Endothelial cell of umbilical vein (primary cell): ENCODE measurements at regions not wholly inside any gene's neighbourhood (a gene's known extent, or its start where the extent isn't known, plus 50 kb on each side); places are given as distances from the start of the nearest gene placed in this dataset.

Source experiments
- BruUV-seq: library from RNA; stranded (reverse); fragments of 400-500 nt; replicated peaks from 2 replicates; lab custom pipeline; 2021; lab: Mats Ljungman, UMichigan
- CTCF ChIA-PET: fragments of 300-600, 350-600 bp; sonication (Branson Sonifier 250); formaldehyde crosslinking; loops from one replicate; lab custom pipeline; 2021; ENCODE audit warnings: antibody characterized with exemption, inconsistent platforms; lab: Charles Lee
- POLR2A ChIA-PET: fragments of 300-600, 350-600 bp; sonication (Branson Sonifier 250); formaldehyde crosslinking; loops from one replicate; lab custom pipeline; 2021; ENCODE audit warnings: antibody characterized with exemption, inconsistent platforms; lab: Charles Lee
- DNase-seq: peaks from one replicate; pipeline ENCODE4 v3.0.0-alpha.2; 2011; ENCODE audit warnings: low read depth, low spot score
- FAIRE-seq: peaks from 2 replicates; lab custom pipeline; 2011; peaks lifted over from hg19 to GRCh38; lab: Jason Lieb, UNC
- H2AFZ ChIP-seq: 2 replicates; pipeline ENCODE4 v1.6.0; 2012; ENCODE audit warnings: low read depth, low read length, control low read depth, inconsistent platforms
- H3K27ac ChIP-seq: 2 replicates; pipeline ENCODE4 v1.5.1; 2011; ENCODE audit warnings: low read depth, mild to moderate bottlenecking, control low read depth, low read length, moderate library complexity; ENCODE audit not compliant: insufficient read depth
- H3K27me3 ChIP-seq, 2 experiments: 2 replicates each; pipeline versions ENCODE4 v1.6.0 to v1.6.1; 2011; ENCODE audit warnings: low read length in 2 of 2, mixed read lengths in 1 of 2; ENCODE audit not compliant: control insufficient read depth in 2 of 2, insufficient read depth in 2 of 2
- H3K36me3 ChIP-seq, 2 experiments: 2 replicates in 1 of 2; 3 replicates in 1 of 2; pipeline ENCODE4 v1.5.1; 2011; ENCODE audit warnings: low read length in 2 of 2, mild to moderate bottlenecking in 1 of 2, moderate library complexity in 1 of 2; ENCODE audit not compliant: control insufficient read depth in 2 of 2, insufficient read depth in 2 of 2; ENCODE audit errors: extremely low read depth in 1 of 2
- H3K4me1 ChIP-seq: 3 replicates; pipeline ENCODE4 v1.5.1; 2011; ENCODE audit warnings: mild to moderate bottlenecking, low read length; ENCODE audit not compliant: control insufficient read depth, insufficient read depth; ENCODE audit errors: extremely low read depth
- H3K4me2 ChIP-seq: 2 replicates; pipeline ENCODE4 v1.6.1; 2011; ENCODE audit warnings: low read length, control low read depth, mixed read lengths; ENCODE audit not compliant: insufficient read depth
- H3K4me3 ChIP-seq, 3 experiments: fragments of 200-600 bp in 1 of 3; sonication (generic), shearing (Covaris generic) in 1 of 3; replicated peaks in 1 of 3; 2 replicates each; pipeline ENCODE4 v1.5.1; 2011 to 2016; ENCODE audit warnings: control low read depth in 3 of 3, low read length in 3 of 3, mild to moderate bottlenecking in 2 of 3, inconsistent platforms in 1 of 3, low read depth in 1 of 3, moderate library complexity in 1 of 3; ENCODE audit not compliant: insufficient read depth in 1 of 3
- H3K79me2 ChIP-seq: 2 replicates; pipeline ENCODE4 v1.6.0; 2012; ENCODE audit warnings: low read length, inconsistent platforms; ENCODE audit not compliant: control insufficient read depth, insufficient read depth
- H3K9ac ChIP-seq: replicated peaks from 2 replicates; pipeline ENCODE3; 2011; ENCODE audit warnings: low read length, control low read depth; ENCODE audit not compliant: insufficient read depth; ENCODE audit errors: extremely low read depth
- H3K9me1 ChIP-seq: replicated peaks from 3 replicates; pipeline ENCODE4 v1.6.0; 2011; ENCODE audit warnings: mild to moderate bottlenecking, low read length; ENCODE audit not compliant: control insufficient read depth, insufficient read depth; ENCODE audit errors: extremely low read depth
- H3K9me3 ChIP-seq: replicated peaks from 2 replicates; pipeline ENCODE4 v1.5.1; 2012; ENCODE audit warnings: low read length, inconsistent platforms; ENCODE audit not compliant: control insufficient read depth, insufficient read depth
- H4K20me1 ChIP-seq: replicated peaks from 2 replicates; pipeline ENCODE3; 2011; ENCODE audit warnings: mild to moderate bottlenecking, low read length; ENCODE audit not compliant: control insufficient read depth, insufficient read depth; ENCODE audit errors: extremely low read depth
- CTCF ChIP-seq, 2 donors: IDR thresholded peaks; 1 replicate in 1 of 2; 2 replicates in 1 of 2; pipeline ENCODE4 v1.5.1; 2011; ENCODE audit warnings: low read length in 2 of 2, mild to moderate bottlenecking in 2 of 2, moderate library complexity in 2 of 2, control low read depth in 1 of 2, inconsistent platforms in 1 of 2, low read depth in 1 of 2; ENCODE audit not compliant: insufficient read depth in 1 of 2; ENCODE audit errors: extremely low read depth in 1 of 2
- EZH2 ChIP-seq: IDR thresholded peaks from 2 replicates; pipeline ENCODE4 v1.6.1; 2012; ENCODE audit warnings: borderline replicate concordance, low read depth, mild to moderate bottlenecking, moderate library complexity, low read length, inconsistent platforms; ENCODE audit not compliant: severe bottlenecking
- FOS ChIP-seq: IDR thresholded peaks from 2 replicates; pipeline ENCODE4 v1.6.1; 2011; ENCODE audit warnings: mild to moderate bottlenecking, low read length, moderate library complexity, borderline replicate concordance; ENCODE audit not compliant: insufficient read depth
- GATA2 ChIP-seq: IDR thresholded peaks from 2 replicates; pipeline ENCODE4 v1.7.0; 2011; ENCODE audit warnings: low read depth, mild to moderate bottlenecking, moderate library complexity, mixed read lengths, low read length; ENCODE audit not compliant: insufficient read length, insufficient read depth
- JUN ChIP-seq: IDR thresholded peaks from 2 replicates; pipeline ENCODE4 v1.6.1; 2011; ENCODE audit warnings: borderline replicate concordance, low read depth; ENCODE audit not compliant: insufficient read length, insufficient read depth
- MYC ChIP-seq: IDR thresholded peaks from one replicate; pipeline ENCODE4 v1.6.1; 2011; ENCODE audit warnings: mild to moderate bottlenecking, low read depth, low read length
- POLR2A ChIP-seq: IDR thresholded peaks from 2 replicates; pipeline ENCODE4 v1.6.1; 2012; ENCODE audit warnings: low read depth, mild to moderate bottlenecking, control low read depth, low read length
- POLR2AphosphoS5 ChIP-seq: IDR thresholded peaks from 2 replicates; pipeline ENCODE4 v1.6.1; 2012; ENCODE audit warnings: low read depth, mild to moderate bottlenecking, control low read depth, low read length, moderate library complexity; ENCODE audit not compliant: insufficient read depth
- dilution Hi-C: fragments of 300-500 bp; cut with MboI; formaldehyde crosslinking; loops from one replicate; pipeline ENCODE4 v1.15.0; 2019; ENCODE audit warnings: low sequenced_read_pairs; ENCODE audit not compliant: extremely low pct_ligation_motif_present
- intact Hi-C: fragments of 100-400 bp; cut with micrococcal nuclease; formaldehyde crosslinking; loops from one replicate; pipeline ENCODE4 v1.10.0; 2022
- TF ChIP-seq, protein P1 (sequence below): IDR thresholded peaks from 2 replicates; pipeline ENCODE4 v1.6.1; 2011; ENCODE audit not compliant: insufficient read depth, insufficient read length

DNA sequence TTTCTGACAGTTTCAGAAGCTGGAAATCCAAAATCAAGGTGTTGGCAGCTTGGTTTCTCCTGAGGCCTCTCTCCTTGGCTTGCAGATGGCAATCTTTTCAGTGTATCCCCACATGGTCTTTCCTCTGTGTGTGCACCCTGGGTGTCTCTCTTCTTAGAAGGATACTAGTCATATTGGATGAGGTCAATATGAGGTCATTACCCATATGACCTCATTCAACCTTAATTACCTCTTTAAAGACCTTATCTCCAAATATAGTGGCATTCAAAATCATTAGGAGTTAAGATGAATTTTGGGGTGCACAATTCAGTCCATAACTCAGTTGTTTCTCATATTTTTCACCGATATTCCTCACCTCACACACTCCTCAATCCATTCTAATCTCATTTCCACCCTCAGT is 92.4 kb upstream of the TGM3 start:
- no TSS peak for BruUV-seq
- TF ChIP-seq POLR2A, result no peak
- TF ChIP-seq GATA2, result no peak
- TF ChIP-seq EZH2, result no peak
- TF ChIP-seq MYC, result no peak
- TF ChIP-seq CTCF (IDR thresholded peaks at IDR 0.05; ENCODE audit: extremely low read depth in 1 of 2, insufficient read depth in 1 of 2, low read depth in 1 of 2, low read length in 2 of 2), result no peak
- TF ChIP-seq FOS, result no peak
- TF ChIP-seq, protein P1, sequence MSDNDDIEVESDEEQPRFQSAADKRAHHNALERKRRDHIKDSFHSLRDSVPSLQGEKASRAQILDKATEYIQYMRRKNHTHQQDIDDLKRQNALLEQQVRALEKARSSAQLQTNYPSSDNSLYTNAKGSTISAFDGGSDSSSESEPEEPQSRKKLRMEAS, result no peak
- TF ChIP-seq POLR2AphosphoS5, result no peak
- no peak for TF ChIP-seq JUN
- Histone ChIP-seq H3K36me3 (no peaks in the 10 kb centered on the region), H3K9ac (no peak overlapping the region), H3K9me1 (no peaks in the 10 kb centered on the region), H3K9me3 (no peaks in the 10 kb centered on the region), H3K4me1 (peaks cover 2% of the 10 kb centered on the region), H2AFZ (no peak overlapping the region), H3K79me2 (no peaks in the 10 kb centered on the region), H3K27me3 (peaks cover 4 to 7% of the 10 kb centered on the region in 2 experiments), H3K27ac (no peak overlapping the region), H3K4me3 (no peak overlapping the region), H4K20me1 (no peaks in the 10 kb centered on the region), H3K4me2 (no peak overlapping the region)
- DNase-seq, result no peak
- dilution Hi-C loops (no loop called here), intact Hi-C loops (no loop called here)
- CTCF ChIA-PET, result no interaction called here
- no peak for FAIRE-seq
- POLR2A ChIA-PET, result no interaction called here
